ENCODE measurements at regions not wholly inside any gene's neighbourhood (a gene's known extent, or its start where the extent isn't known, plus 50 kb on each side); places are given as distances from the start of the nearest gene placed in this dataset.

DNA sequence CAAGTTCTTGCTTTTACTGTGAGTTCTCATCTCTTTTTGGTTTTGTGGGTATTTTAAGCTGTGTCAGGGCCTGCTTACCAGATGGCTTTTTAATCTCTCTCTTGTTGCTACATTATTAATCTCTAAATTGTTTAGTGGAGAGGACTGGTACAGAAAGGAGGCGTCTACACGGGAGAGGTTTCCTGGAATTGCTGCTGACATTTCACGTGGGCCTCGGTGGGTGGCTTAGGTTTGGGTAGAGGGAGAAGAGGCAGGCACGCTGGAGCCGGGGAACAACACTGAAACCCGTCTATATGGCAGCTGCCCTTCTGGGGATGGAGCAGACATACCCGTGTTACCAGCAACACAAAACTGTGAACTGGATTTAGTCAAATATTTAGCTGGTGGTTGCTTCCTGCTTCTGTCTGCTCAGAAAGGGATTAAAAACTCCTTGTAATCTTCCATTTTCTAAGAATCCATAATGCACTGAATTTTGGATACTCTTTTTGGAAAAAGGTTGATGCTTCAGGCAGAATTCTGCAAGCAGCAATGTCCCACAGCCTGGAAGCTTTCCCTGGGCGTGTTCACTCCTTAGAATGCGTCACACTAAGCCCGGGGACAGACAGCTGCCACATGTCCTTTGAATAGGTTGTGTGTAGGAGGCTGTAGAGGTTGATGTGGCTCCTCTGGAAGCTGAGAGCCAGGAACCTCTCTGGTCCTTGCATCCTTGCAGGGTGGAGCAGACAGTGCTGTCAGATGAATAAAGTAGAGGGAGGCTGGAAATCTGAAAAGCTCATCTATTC lies 199.8 kb upstream of the GATB start:
- ChIA-PET CTCF (no interaction called here), POLR2A (no interaction called here)
- DNase-seq (ENCODE audit: extremely low spot score) = no peak
- TF ChIP-seq LEF1 (IDR thresholded peaks at IDR 0.05; ENCODE audit: borderline replicate concordance) = no peak

DNA sequence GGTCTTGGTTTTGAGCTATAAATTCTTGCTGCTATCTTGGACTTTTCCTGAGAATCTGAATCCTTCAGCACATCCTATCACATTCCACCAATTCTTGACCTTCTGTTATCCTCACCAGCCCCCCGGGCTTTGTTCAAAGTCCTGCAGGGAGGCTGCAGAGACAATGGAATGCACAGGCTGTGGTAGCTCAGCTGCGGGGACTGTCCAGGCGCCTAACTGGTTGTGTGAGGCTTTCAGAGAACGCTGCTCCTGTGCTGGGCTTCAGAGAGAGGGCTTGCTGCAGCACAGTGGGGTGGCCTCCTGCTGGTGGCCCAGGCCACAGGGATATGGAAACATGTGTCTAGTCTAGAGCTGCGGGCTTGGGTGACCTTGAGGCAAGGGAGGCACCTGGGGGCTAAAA lies 196.3 kb upstream of the GATB start:
- ChIA-PET POLR2A (no interaction called here), CTCF (no interaction called here)
- DNase-seq (ENCODE audit: extremely low spot score) = peak; percentile 12
- TF ChIP-seq NFRKB (IDR thresholded peaks at IDR 0.05) = no peak
- TF ChIP-seq ARNT (IDR thresholded peaks at IDR 0.05) = no peak
- no peak for TF ChIP-seq L3MBTL2 (conservative IDR thresholded peaks at IDR 0.05)

DNA sequence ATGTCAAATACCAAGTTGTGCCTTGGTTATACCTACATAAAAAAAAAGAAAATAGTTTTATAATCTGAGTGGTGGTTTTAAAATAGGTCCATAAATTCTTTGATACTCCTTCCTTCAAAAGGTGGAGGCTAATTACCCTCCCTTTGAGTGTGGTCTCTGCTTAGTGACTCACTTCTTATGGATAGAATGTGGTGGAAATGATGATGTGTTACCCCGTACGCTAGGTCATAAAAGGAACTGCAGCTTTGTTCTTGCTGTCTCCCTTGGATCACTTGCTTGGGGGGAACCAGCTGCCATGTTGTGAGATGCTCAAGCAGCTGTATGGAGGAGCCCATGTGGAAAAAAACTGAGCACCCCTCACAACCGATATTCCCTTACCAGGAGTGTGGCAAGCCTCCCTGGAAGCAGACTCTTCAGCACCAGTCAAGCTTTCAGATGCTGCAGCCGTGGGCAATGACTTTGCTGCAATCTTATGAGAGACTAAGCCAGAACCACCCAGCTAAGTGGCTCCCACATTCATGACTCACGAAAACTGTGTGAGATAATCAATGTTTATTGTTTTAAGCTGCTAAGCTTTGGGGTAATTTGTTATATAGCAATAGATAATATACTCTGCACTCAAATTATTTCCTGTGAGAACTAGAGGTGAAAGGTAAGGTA lies 195.0 kb upstream of the GATB start:
- no peak for DNase-seq (ENCODE audit: extremely low spot score)
- ChIA-PET CTCF (no interaction called here), POLR2A (no interaction called here)
- no peak for TF ChIP-seq LEF1 (IDR thresholded peaks at IDR 0.05; ENCODE audit: borderline replicate concordance)
- no peak for TF ChIP-seq TARDBP (IDR thresholded peaks at IDR 0.05)
- TF ChIP-seq, protein P1, sequence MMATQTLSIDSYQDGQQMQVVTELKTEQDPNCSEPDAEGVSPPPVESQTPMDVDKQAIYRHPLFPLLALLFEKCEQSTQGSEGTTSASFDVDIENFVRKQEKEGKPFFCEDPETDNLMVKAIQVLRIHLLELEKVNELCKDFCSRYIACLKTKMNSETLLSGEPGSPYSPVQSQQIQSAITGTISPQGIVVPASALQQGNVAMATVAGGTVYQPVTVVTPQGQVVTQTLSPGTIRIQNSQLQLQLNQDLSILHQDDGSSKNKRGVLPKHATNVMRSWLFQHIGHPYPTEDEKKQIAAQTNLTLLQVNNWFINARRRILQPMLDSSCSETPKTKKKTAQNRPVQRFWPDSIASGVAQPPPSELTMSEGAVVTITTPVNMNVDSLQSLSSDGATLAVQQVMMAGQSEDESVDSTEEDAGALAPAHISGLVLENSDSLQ (IDR thresholded peaks at IDR 0.05) = no peak
- TF ChIP-seq NFRKB (IDR thresholded peaks at IDR 0.05) = no peak

DNA sequence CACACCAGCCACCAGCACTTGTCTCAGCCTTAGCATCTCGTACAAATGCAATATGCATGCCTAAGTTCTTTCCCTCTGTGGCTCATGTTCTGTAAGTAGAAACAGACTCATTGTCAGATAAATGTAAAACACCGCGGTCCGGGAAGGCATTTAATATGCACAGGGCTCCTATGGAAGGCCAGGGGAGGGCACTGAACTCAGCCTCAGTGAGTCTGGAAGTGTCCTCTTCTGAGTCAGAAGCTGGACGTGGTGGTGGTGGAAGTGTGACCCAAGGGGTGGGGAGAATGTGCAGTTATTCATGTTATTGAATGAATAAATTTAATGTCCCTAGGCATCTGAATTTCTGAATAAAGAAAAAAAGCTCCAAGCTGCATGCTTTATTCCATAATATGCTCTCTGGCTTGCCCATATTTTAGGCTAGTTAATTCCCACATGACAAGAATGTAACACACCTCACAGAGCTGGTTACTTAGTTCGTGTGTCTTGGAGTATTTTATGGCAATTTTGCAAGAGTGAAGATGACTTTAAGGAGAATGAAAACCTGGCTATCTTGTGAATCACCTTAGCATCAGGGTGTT lies 193.1 kb upstream of the GATB start:
- CTCF ChIA-PET = no interaction called here
- TF ChIP-seq FOXM1 (IDR thresholded peaks at IDR 0.05; ENCODE audit: borderline replicate concordance) = no peak
- TF ChIP-seq SUZ12 (IDR thresholded peaks at IDR 0.05) = no peak
- TF ChIP-seq ZNF384 (IDR thresholded peaks at IDR 0.05) = no peak
- no peak for TF ChIP-seq HDGF (IDR thresholded peaks at IDR 0.05; ENCODE audit: borderline replicate concordance)
- no peak for TF ChIP-seq CTBP1 (IDR thresholded peaks at IDR 0.05; ENCODE audit: borderline replicate concordance)
- no peak for TF ChIP-seq ARNT (IDR thresholded peaks at IDR 0.05)
- TF ChIP-seq BHLHE40 (IDR thresholded peaks at IDR 0.05; ENCODE audit: borderline replicate concordance) = no peak
- no peak for TF ChIP-seq FOXA1 (IDR thresholded peaks at IDR 0.05)
- DNase-seq (ENCODE audit: extremely low spot score) = no peak
- POLR2A ChIA-PET = no interaction called here

DNA sequence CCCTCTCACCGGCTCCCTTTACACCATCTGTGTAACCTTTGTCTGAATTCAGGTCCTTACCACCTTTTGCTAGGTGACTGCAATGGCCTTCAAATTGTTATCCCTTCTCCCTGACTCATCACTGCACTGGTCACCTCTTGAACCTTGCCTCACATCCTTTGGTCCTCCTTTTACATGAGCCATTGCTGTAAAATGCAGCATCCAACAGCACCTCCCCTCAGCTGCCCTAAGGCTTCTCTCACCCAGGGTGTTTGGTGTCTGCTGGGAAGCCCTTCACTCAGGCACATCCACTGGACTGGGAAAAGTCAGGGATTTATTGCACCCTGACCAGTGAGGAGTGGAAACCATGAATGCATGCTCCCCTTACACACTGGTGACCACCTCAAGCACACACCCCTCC lies 192.5 kb upstream of the GATB start:
- ChIA-PET POLR2A (no interaction called here), CTCF (no interaction called here)
- no peak for DNase-seq (ENCODE audit: extremely low spot score)
- TF ChIP-seq FOXA1 (IDR thresholded peaks at IDR 0.05) (no peak), NFRKB (IDR thresholded peaks at IDR 0.05) (no peak), FOXM1 (IDR thresholded peaks at IDR 0.05; ENCODE audit: borderline replicate concordance) (no peak), CTBP1 (IDR thresholded peaks at IDR 0.05; ENCODE audit: borderline replicate concordance) (no peak), SUZ12 (IDR thresholded peaks at IDR 0.05) (no peak), HDGF (IDR thresholded peaks at IDR 0.05; ENCODE audit: borderline replicate concordance) (no peak), FOXK2 (IDR thresholded peaks at IDR 0.05) (no peak), ELF4 (IDR thresholded peaks at IDR 0.05) (no peak), TARDBP (IDR thresholded peaks at IDR 0.05) (no peak), ZNF384 (IDR thresholded peaks at IDR 0.05) (no peak), L3MBTL2 (conservative IDR thresholded peaks at IDR 0.05) (no peak)
- TF ChIP-seq, protein P1 (IDR thresholded peaks at IDR 0.05) = no peak

DNA sequence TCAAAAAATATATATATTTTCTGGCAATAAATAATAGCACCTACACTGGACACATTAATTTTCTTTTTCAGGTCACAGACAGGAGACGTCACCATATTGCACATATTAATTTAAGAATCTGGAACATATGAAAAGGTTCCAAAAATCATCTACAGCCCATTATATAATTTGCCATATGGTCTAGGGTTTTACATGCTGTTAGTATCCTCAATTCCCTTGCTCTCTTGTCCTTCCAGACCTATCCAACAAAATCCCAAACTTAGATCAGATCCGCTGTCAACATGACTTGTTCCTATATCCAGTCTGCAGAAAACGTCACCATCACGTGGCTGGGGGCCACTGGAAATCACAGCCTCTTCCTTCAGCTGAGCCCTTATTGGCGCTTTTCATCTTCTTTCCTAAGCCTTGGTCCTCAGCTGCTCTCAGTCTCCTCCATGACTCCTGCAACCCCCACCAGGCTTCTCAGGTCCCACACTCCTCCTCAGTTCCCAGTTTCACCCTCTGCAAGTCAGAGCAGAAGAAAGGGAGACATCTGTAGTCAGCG lies 192.0 kb upstream of the GATB start:
- no peak for DNase-seq (ENCODE audit: extremely low spot score)
- ChIA-PET CTCF (no interaction called here), POLR2A (no interaction called here)
- TF ChIP-seq BHLHE40 (IDR thresholded peaks at IDR 0.05; ENCODE audit: borderline replicate concordance) (no peak), HDGF (IDR thresholded peaks at IDR 0.05; ENCODE audit: borderline replicate concordance) (no peak), LEF1 (IDR thresholded peaks at IDR 0.05; ENCODE audit: borderline replicate concordance) (no peak), SP1 (IDR thresholded peaks at IDR 0.05) (no peak), ZNF384 (IDR thresholded peaks at IDR 0.05) (no peak), ELF4 (IDR thresholded peaks at IDR 0.05) (no peak), FOXM1 (IDR thresholded peaks at IDR 0.05; ENCODE audit: borderline replicate concordance) (no peak), FOXK2 (IDR thresholded peaks at IDR 0.05) (no peak), FOXA1 (IDR thresholded peaks at IDR 0.05) (no peak), CTBP1 (IDR thresholded peaks at IDR 0.05; ENCODE audit: borderline replicate concordance) (no peak), TARDBP (IDR thresholded peaks at IDR 0.05) (no peak), ARNT (IDR thresholded peaks at IDR 0.05) (no peak)
- TF ChIP-seq, protein P1 (IDR thresholded peaks at IDR 0.05) = no peak
